HCT116 (cell line): ENCODE measurements at regions not wholly inside any gene's neighbourhood (a gene's known extent, or its start where the extent isn't known, plus 50 kb on each side); places are given as distances from the start of the nearest gene placed in this dataset.

Experiments
- ATAC-seq: fragments of 200-7000 bp; cut with Tn5 transposase; 2 replicates; pipeline ENCODE4 v1.9.1; 2020; ENCODE audit warnings: mild to moderate bottlenecking, moderate library complexity
- BruUV-seq: library from RNA; stranded (reverse); fragments of 400-500 nt; replicated peaks from 2 replicates; lab custom pipeline; 2021; lab: Mats Ljungman, UMichigan
- CTCF ChIA-PET: fragments of 300-600 bp; sonication (Branson Sonifier 250); formaldehyde crosslinking; loops from one replicate; lab custom pipeline; 2021; ENCODE audit warnings: antibody characterized with exemption; lab: Charles Lee
- POLR2A ChIA-PET: fragments of 300-600, 350-600 bp; sonication (Branson Sonifier 250); formaldehyde crosslinking; loops from one replicate; lab custom pipeline; 2021; ENCODE audit warnings: antibody characterized with exemption; lab: Charles Lee
- RAD21 ChIA-PET, 2 experiments: fragments of 300-600 bp; sonication (Branson Sonifier 250); formaldehyde crosslinking; loops; one replicate each; lab custom pipeline; 2023; ENCODE audit warnings: low total read pairs in 2 of 2; ENCODE audit not compliant: uncharacterized antibody in 2 of 2, unreplicated experiment in 2 of 2, low non-redundant PET in 1 of 2; lab: Charles Lee
- DNase-seq: peaks from one replicate; pipeline ENCODE4 v3.0.0-alpha.2; 2010; ENCODE audit warnings: low read depth, low spot score
- H2AFZ ChIP-seq: fragments of 200-600 bp; shearing (Covaris generic), sonication (generic); 2 replicates; pipeline ENCODE4 v1.6.1; 2017; ENCODE audit warnings: low read depth, mixed run types, mixed read lengths, antibody characterized with exemption, low read length; ENCODE audit not compliant: poor library complexity, severe bottlenecking
- H3K27ac ChIP-seq: 2 replicates; pipeline ENCODE4 v1.5.1; 2012; ENCODE audit warnings: low read depth, low read length
- H3K27me3 ChIP-seq: fragments of 200-600 bp; sonication (generic); 2 replicates; pipeline ENCODE4 v1.6.1; 2016; ENCODE audit warnings: mixed run types, low read length, mixed read lengths; ENCODE audit not compliant: insufficient read depth
- H3K36me3 ChIP-seq, 2 experiments: fragments of 200-500 bp in 1 of 2; fragments of 200-600 bp in 1 of 2; sonication (Bioruptor generic) in 1 of 2; sonication (generic) in 1 of 2; 2 replicates each; pipeline versions ENCODE4 v1.5.1 to v1.6.1; 2014 to 2016; ENCODE audit warnings: low read length in 2 of 2, inconsistent platforms in 1 of 2, mixed read lengths in 1 of 2, mixed run types in 1 of 2; ENCODE audit not compliant: insufficient read depth in 2 of 2, control insufficient read depth in 1 of 2
- H3K4me1 ChIP-seq, 2 experiments: fragments of 200-600 bp in 1 of 2; sonication (generic) in 1 of 2; 2 replicates each; pipeline versions ENCODE4 v1.5.1 to v1.6.1; 2012 to 2017; ENCODE audit warnings: low read length in 2 of 2, inconsistent platforms in 1 of 2, mild to moderate bottlenecking in 1 of 2, mixed read lengths in 1 of 2, mixed run types in 1 of 2, moderate library complexity in 1 of 2; ENCODE audit not compliant: insufficient read depth in 2 of 2, control insufficient read depth in 1 of 2
- H3K4me2 ChIP-seq: fragments of 200-600 bp; sonication (generic); 2 replicates; pipeline ENCODE4 v1.6.1; 2017; ENCODE audit warnings: mixed run types, low read length, mixed read lengths
- H3K4me3 ChIP-seq, 2 experiments: fragments of 200-600 bp in 1 of 2; sonication (generic) in 1 of 2; replicated peaks in 1 of 2; 2 replicates each; pipeline ENCODE4 v1.5.1; 2011 to 2016; ENCODE audit warnings: low read length in 2 of 2, control low read depth in 1 of 2, low read depth in 1 of 2, mild to moderate bottlenecking in 1 of 2, mixed read lengths in 1 of 2, mixed run types in 1 of 2
- H3K79me2 ChIP-seq: fragments of 200-600 bp; sonication (generic); 2 replicates; pipeline ENCODE4 v1.6.1; 2017; ENCODE audit warnings: mild to moderate bottlenecking, mixed run types, low read length, moderate library complexity, mixed read lengths; ENCODE audit not compliant: insufficient read depth
- H3K9ac ChIP-seq: fragments of 200-600 bp; sonication (generic); 2 replicates; pipeline ENCODE4 v1.6.1; 2016; ENCODE audit warnings: low read length, mixed read lengths
- H3K9me2 ChIP-seq: fragments of 200-600 bp; sonication (generic), shearing (Covaris generic); 2 replicates; pipeline ENCODE4 v1.6.1; 2017; ENCODE audit warnings: mixed run types, mild to moderate bottlenecking, moderate library complexity; ENCODE audit not compliant: insufficient read depth
- H3K9me3 ChIP-seq, 2 experiments: fragments of 200-500 bp in 1 of 2; fragments of 200-600 bp in 1 of 2; sonication (Bioruptor generic) in 1 of 2; sonication (generic) in 1 of 2; 2 replicates each; pipeline ENCODE4 v1.6.1; 2014 to 2017; ENCODE audit warnings: low read length in 2 of 2, mixed read lengths in 2 of 2, inconsistent platforms in 1 of 2, low read depth in 1 of 2, mild to moderate bottlenecking in 1 of 2, mixed run types in 1 of 2, moderate library complexity in 1 of 2; ENCODE audit not compliant: control insufficient read depth in 1 of 2, insufficient read depth in 1 of 2
- H4K20me1 ChIP-seq: fragments of 200-600 bp; sonication (generic), shearing (Covaris generic); 2 replicates; pipeline ENCODE4 v1.6.1; 2017; ENCODE audit warnings: mixed run types, mild to moderate bottlenecking, moderate library complexity; ENCODE audit not compliant: insufficient read depth
- EZH2phosphoT487 ChIP-seq: fragments of 200-600 bp; IDR thresholded peaks from 2 replicates; pipeline ENCODE4 v1.6.1; 2018; ENCODE audit warnings: antibody characterized with exemption, borderline replicate concordance
- POLR2A ChIP-seq: IDR thresholded peaks from 2 replicates; pipeline ENCODE4 v1.7.0; 2011; ENCODE audit warnings: borderline replicate concordance; ENCODE audit not compliant: insufficient read depth, insufficient read length; ENCODE audit errors: extremely low read depth
- RAD21 ChIP-seq: IDR thresholded peaks from 2 replicates; pipeline ENCODE4 v1.6.1; 2012; ENCODE audit warnings: low read depth, mild to moderate bottlenecking
- REST ChIP-seq: IDR thresholded peaks from 2 replicates; pipeline ENCODE4 v1.6.1; 2012; ENCODE audit warnings: low read depth
- SP1 ChIP-seq: IDR thresholded peaks from 2 replicates; pipeline ENCODE4 v1.6.1; 2012; ENCODE audit warnings: low read depth
- SRF ChIP-seq: IDR thresholded peaks from 2 replicates; pipeline ENCODE4 v1.6.1; 2012; ENCODE audit warnings: low read depth
- TCF7L2 ChIP-seq: IDR thresholded peaks from 2 replicates; pipeline ENCODE4 v1.7.0; 2011; ENCODE audit warnings: borderline replicate concordance, inconsistent platforms; ENCODE audit not compliant: insufficient read depth, insufficient read length; ENCODE audit errors: extremely low read depth
- ZBTB33 ChIP-seq: IDR thresholded peaks from 2 replicates; pipeline ENCODE4 v1.6.1; 2011; ENCODE audit warnings: mild to moderate bottlenecking, low read length, moderate library complexity; ENCODE audit not compliant: insufficient replicate concordance; ENCODE audit errors: extremely low read depth
- ZFX ChIP-seq: fragments of 450-650 bp; IDR thresholded peaks from 2 replicates; pipeline ENCODE4 v1.6.1; 2017
- intact Hi-C: fragments of 100-400 bp; cut with micrococcal nuclease; formaldehyde crosslinking; loops from 2 replicates; pipeline ENCODE4 v1.10.0; 2022

- DNase-seq (no peak), ATAC-seq (no peak)
- Histone ChIP-seq H3K79me2 (peaks cover 70% of the 10 kb centered on the region), H3K27me3 (no peaks in the 10 kb centered on the region), H3K27ac (no peak overlapping the region), H3K9ac (no peak overlapping the region), H3K9me2 (no peaks in the 10 kb centered on the region), H3K4me3 (no peak overlapping the region), H4K20me1 (no peaks in the 10 kb centered on the region), H2AFZ (no peak overlapping the region), H3K4me1 (peaks cover 5 to 39% of the 10 kb centered on the region in 2 experiments; a peak in 3 of 4 replicates), H3K4me2 (no peak overlapping the region), H3K36me3 (no peaks in the 10 kb centered on the region), H3K9me3 (no peaks in the 10 kb centered on the region)
- BruUV-seq: no TSS peak
- ChIA-PET CTCF (no interaction called here), POLR2A (interaction anchor here (0.6 to 2.3 kb wide), 2 partner anchors 11 to 31 kb away, joined by 3 to 6 read pairs; no protein-coding TSS in a partner anchor), RAD21 (no interaction called here)
- intact Hi-C loops: no loop called here
- TF ChIP-seq SP1 (no peak), ZBTB33 (no peak), RAD21 (no peak), TCF7L2 (no peak), POLR2A (no peak), SRF (no peak), EZH2phosphoT487 (no peak), ZFX (no peak), REST (no peak)
Measured at GRCh38 chr3:42036483-42036823, 54.7 kb upstream of the TRAK1 start.
